Activated CD4-positive, alpha-beta T cell treated with anti-CD3 and anti-CD28 coated beads, Interleukin-2, amount 50 U/mL, for 16 hours (primary cell): ENCODE measurements at regions not wholly inside any gene's neighbourhood (a gene's known extent, or its start where the extent isn't known, plus 50 kb on each side); places are given as distances from the start of the nearest gene placed in this dataset.
"Not testable (repeated sequence)": the region's sequence is repeated elsewhere in the genome, so short reads cannot be mapped to it uniquely, and the experiment has no call there.

Experiments used
- DNase-seq: peaks from one replicate; pipeline ENCODE4 v3.0.0-alpha.2; 2020

GRCh38 chr11:127805771-127806170 lies 781.6 kb downstream of the ETS1 start:
- DNase-seq = no peak

GRCh38 chr11:127804747-127805400 lies 782.5 kb downstream of the ETS1 start:
- no peak for DNase-seq

GRCh38 chr11:127803755-127804154 lies 783.6 kb downstream of the ETS1 start:
- DNase-seq = no peak

- DNase-seq = no peak
These were observed 786.2 kb downstream of the ETS1 start for GRCh38 chr11:127800989-127801688.

- no peak for DNase-seq
These were observed 792.0 kb downstream of the ETS1 start for GRCh38 chr11:127795326-127795725.

GRCh38 chr11:127791844-127792243 lies 791.3 kb upstream of the KIRREL3 start:
- DNase-seq = no peak

- no peak for DNase-seq
These were observed 790.0 kb upstream of the KIRREL3 start for GRCh38 chr11:127790592-127790991.

- no peak for DNase-seq
These were observed 789.4 kb upstream of the KIRREL3 start for GRCh38 chr11:127789927-127790326.

- DNase-seq = not testable (repeated sequence)
These were observed 772.4 kb upstream of the KIRREL3 start for GRCh38 chr11:127772938-127773337.

GRCh38 chr11:127768931-127769330 lies 768.4 kb upstream of the KIRREL3 start:
- not testable (repeated sequence) for DNase-seq

GRCh38 chr11:127766734-127767133 lies 766.2 kb upstream of the KIRREL3 start:
- DNase-seq = no peak

- no peak for DNase-seq
These were observed 738.3 kb upstream of the KIRREL3 start for GRCh38 chr11:127738771-127739286.

- DNase-seq = no peak
These were observed 736.9 kb upstream of the KIRREL3 start for GRCh38 chr11:127737499-127737898.

GRCh38 chr11:127733552-127733951 lies 733.0 kb upstream of the KIRREL3 start:
- DNase-seq = no peak

- DNase-seq = no peak
These were observed 725.8 kb upstream of the KIRREL3 start for GRCh38 chr11:127726367-127726766.

GRCh38 chr11:127723714-127724113 lies 723.1 kb upstream of the KIRREL3 start:
- DNase-seq = no peak

GRCh38 chr11:127713226-127713625 lies 712.7 kb upstream of the KIRREL3 start:
- no peak for DNase-seq

- DNase-seq = no peak
These were observed 711.2 kb upstream of the KIRREL3 start for GRCh38 chr11:127711748-127712147.

- DNase-seq = no peak
These were observed 710.3 kb upstream of the KIRREL3 start for GRCh38 chr11:127710831-127711230.

- DNase-seq = no peak
These were observed 709.4 kb upstream of the KIRREL3 start for GRCh38 chr11:127709960-127710359.

- DNase-seq = no peak
These were observed 693.1 kb upstream of the KIRREL3 start for GRCh38 chr11:127693686-127694085.

- no peak for DNase-seq
These were observed 682.8 kb upstream of the KIRREL3 start for GRCh38 chr11:127683321-127683720.

GRCh38 chr11:127679816-127680545 lies 679.4 kb upstream of the KIRREL3 start:
- DNase-seq = no peak

GRCh38 chr11:127678631-127679030 lies 678.1 kb upstream of the KIRREL3 start:
- no peak for DNase-seq
